ENCODE measurements at regions not wholly inside any gene's neighbourhood (a gene's known extent, or its start where the extent isn't known, plus 50 kb on each side); places are given as distances from the start of the nearest gene placed in this dataset.

DNA sequence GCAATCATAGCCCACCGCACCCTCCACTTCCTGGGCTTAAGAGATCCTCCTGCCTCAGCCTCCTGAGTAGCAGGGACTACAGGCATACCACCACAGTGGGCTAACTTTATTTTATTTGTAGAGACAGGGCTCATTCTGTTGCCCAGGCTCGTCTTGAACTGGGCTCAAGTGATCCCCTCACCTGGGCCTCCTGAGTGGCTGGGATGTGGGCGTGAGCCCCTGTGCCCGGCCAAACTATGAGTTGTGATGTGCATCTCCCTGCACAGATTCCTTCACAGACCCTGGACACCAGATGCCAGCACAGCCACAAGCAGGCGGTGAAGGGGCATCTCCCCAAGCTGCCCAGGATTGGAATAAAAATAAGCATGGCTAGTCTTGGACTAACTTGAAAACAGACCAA is 244.9 kb upstream of the IRX1 start:
- TF ChIP-seq, protein P1, sequence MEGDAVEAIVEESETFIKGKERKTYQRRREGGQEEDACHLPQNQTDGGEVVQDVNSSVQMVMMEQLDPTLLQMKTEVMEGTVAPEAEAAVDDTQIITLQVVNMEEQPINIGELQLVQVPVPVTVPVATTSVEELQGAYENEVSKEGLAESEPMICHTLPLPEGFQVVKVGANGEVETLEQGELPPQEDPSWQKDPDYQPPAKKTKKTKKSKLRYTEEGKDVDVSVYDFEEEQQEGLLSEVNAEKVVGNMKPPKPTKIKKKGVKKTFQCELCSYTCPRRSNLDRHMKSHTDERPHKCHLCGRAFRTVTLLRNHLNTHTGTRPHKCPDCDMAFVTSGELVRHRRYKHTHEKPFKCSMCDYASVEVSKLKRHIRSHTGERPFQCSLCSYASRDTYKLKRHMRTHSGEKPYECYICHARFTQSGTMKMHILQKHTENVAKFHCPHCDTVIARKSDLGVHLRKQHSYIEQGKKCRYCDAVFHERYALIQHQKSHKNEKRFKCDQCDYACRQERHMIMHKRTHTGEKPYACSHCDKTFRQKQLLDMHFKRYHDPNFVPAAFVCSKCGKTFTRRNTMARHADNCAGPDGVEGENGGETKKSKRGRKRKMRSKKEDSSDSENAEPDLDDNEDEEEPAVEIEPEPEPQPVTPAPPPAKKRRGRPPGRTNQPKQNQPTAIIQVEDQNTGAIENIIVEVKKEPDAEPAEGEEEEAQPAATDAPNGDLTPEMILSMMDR (conservative IDR thresholded peaks at IDR 0.05) = no peak
- no peak for TF ChIP-seq EZH2 (IDR thresholded peaks at IDR 0.05; ENCODE audit: low read depth)
